ENCODE measurements at regions not wholly inside any gene's neighbourhood (a gene's known extent, or its start where the extent isn't known, plus 50 kb on each side); places are given as distances from the start of the nearest gene placed in this dataset.

- Histone ChIP-seq H3K27me3 (ENCODE audit: control insufficient read depth, extremely low read depth, insufficient read depth, low read length) (no peaks in the 10 kb centered on the region), H3K9me3 (ENCODE audit: control insufficient read depth, low read depth, low read length) (no peaks in the 10 kb centered on the region), H3K27ac (ENCODE audit: control insufficient read depth, insufficient read depth, low read length) (no peak overlapping the region), H3K9me1 (ENCODE audit: control insufficient read depth, extremely low read depth, insufficient read depth, low read length) (no peaks in the 10 kb centered on the region), H3K79me2 (ENCODE audit: control insufficient read depth, insufficient read depth, low read length) (no peaks in the 10 kb centered on the region), H3K4me3 (ENCODE audit: control insufficient read depth in 2 of 3, extremely low read depth in 1 of 3, insufficient read depth in 2 of 3, low read depth in 1 of 3, low read length in 3 of 3) (no peak overlapping the region), H2AFZ (ENCODE audit: control insufficient read depth, low read length) (no peak overlapping the region), H3K9ac (ENCODE audit: control insufficient read depth, extremely low read depth, insufficient read depth, low read length) (no peak overlapping the region), H3K4me1 (ENCODE audit: control insufficient read depth, extremely low read depth, insufficient read depth, low read length) (no peaks in the 10 kb centered on the region), H3K4me2 (ENCODE audit: control insufficient read depth, extremely low read depth, insufficient read depth, low read depth, low read length) (no peak overlapping the region), H3K36me3 (ENCODE audit: control insufficient read depth in 2 of 2, extremely low read depth in 1 of 2, insufficient read depth in 2 of 2, low read length in 2 of 2) (no peaks in the 10 kb centered on the region), H4K20me1 (ENCODE audit: control insufficient read depth, extremely low read depth, insufficient read depth, low read length) (no peaks in the 10 kb centered on the region)
- DNase-seq (ENCODE audit: low read depth, low spot score) (no peak), FAIRE-seq (no peak)
- dilution Hi-C loops (cut with MboI; ENCODE audit: extremely low pct_ligation_motif_present, low sequenced_read_pairs): no loop called here
- no peak for TF ChIP-seq CTCF (optimal IDR thresholded peaks at IDR 0.05 in 1 of 3, IDR thresholded peaks at IDR 0.05 in 1 of 3, conservative IDR thresholded peaks at IDR 0.05 in 1 of 3; ENCODE audit: extremely low read depth in 1 of 3, insufficient read depth in 2 of 3, low read length in 3 of 3)
- no peak for TF ChIP-seq EZH2 (IDR thresholded peaks at IDR 0.05; ENCODE audit: low read length)
These were observed 828.2 kb upstream of the FOXG1 start for GRCh38 chr14:27938392-27938791.

- no peak overlapping the region for H3K27ac ChIP-seq (ENCODE audit: control insufficient read depth, insufficient read depth, low read length)
- H3K27me3 ChIP-seq (ENCODE audit: control insufficient read depth, extremely low read depth, insufficient read depth, low read length): no peaks in the 10 kb centered on the region
- no peaks in the 10 kb centered on the region for H4K20me1 ChIP-seq (ENCODE audit: control insufficient read depth, extremely low read depth, insufficient read depth, low read length)
- dilution Hi-C loops (cut with MboI; ENCODE audit: extremely low pct_ligation_motif_present, low sequenced_read_pairs): no loop called here
- no peak overlapping the region for H3K4me3 ChIP-seq (ENCODE audit: control insufficient read depth in 2 of 3, extremely low read depth in 1 of 3, insufficient read depth in 2 of 3, low read depth in 1 of 3, low read length in 3 of 3)
- H3K9me3 ChIP-seq (ENCODE audit: control insufficient read depth, low read depth, low read length): no peaks in the 10 kb centered on the region
- no peak overlapping the region for H3K9ac ChIP-seq (ENCODE audit: control insufficient read depth, extremely low read depth, insufficient read depth, low read length)
- H3K79me2 ChIP-seq (ENCODE audit: control insufficient read depth, insufficient read depth, low read length): no peaks in the 10 kb centered on the region
- no peak overlapping the region for H2AFZ ChIP-seq (ENCODE audit: control insufficient read depth, low read length)
- FAIRE-seq: no peak
- no peak for DNase-seq (ENCODE audit: low read depth, low spot score)
- H3K36me3 ChIP-seq (ENCODE audit: control insufficient read depth in 2 of 2, extremely low read depth in 1 of 2, insufficient read depth in 2 of 2, low read length in 2 of 2): no peaks in the 10 kb centered on the region
- H3K4me1 ChIP-seq (ENCODE audit: control insufficient read depth, extremely low read depth, insufficient read depth, low read length): no peaks in the 10 kb centered on the region
- H3K9me1 ChIP-seq (ENCODE audit: control insufficient read depth, extremely low read depth, insufficient read depth, low read length): no peaks in the 10 kb centered on the region
- H3K4me2 ChIP-seq (ENCODE audit: control insufficient read depth, extremely low read depth, insufficient read depth, low read depth, low read length): no peak overlapping the region
- TF ChIP-seq EZH2 (IDR thresholded peaks at IDR 0.05; ENCODE audit: low read length) (no peak), CTCF (optimal IDR thresholded peaks at IDR 0.05 in 1 of 3, IDR thresholded peaks at IDR 0.05 in 1 of 3, conservative IDR thresholded peaks at IDR 0.05 in 1 of 3; ENCODE audit: extremely low read depth in 1 of 3, insufficient read depth in 2 of 3, low read length in 3 of 3) (no peak)
These were observed 821.1 kb upstream of the FOXG1 start for GRCh38 chr14:27945512-27945911.

Data from keratinocyte (primary cell).